ENCODE measurements at regions not wholly inside any gene's neighbourhood (a gene's known extent, or its start where the extent isn't known, plus 50 kb on each side); places are given as distances from the start of the nearest gene placed in this dataset.

DNA sequence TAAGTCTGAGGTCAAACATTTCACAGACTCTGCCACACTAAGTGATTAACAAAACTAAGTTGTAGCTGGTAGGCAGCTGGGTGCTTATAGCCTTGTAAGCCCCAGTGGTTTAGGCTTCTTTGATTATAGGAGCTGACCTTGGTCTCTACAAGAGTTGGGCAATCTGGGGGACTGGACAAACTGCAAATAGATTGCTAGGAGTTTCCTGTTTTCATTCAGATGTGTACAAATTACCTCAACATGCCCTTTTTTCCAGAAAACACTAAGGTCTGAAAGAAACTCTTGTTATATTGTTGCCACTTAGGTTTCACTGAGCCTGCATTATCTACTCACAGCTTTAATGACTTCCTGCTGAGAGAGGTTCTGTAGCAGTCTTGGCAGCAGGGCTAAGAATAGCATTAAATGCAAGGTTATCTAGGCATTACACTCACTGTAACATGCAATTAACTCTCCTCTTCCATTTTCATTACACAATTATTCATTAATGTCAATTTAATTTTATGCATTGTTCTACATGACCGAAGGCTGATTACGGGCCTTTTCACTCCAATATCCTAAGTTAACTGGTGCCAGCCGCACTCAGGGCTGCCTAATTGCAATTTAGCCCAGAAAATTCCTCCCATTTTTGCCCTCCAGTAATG, 314.0 kb downstream of the LMO4 start:
- H3K79me2 ChIP-seq (ENCODE audit: control insufficient read depth, insufficient read depth, low read length), result no peaks in the 10 kb centered on the region
- H3K9me3 ChIP-seq (replicated peaks; ENCODE audit: control insufficient read depth, insufficient read depth, low read length), result no peaks in the 10 kb centered on the region
- H3K9ac ChIP-seq (ENCODE audit: control insufficient read depth, insufficient read depth, low read length), result no peak overlapping the region
- no peak overlapping the region for H3K4me2 ChIP-seq (ENCODE audit: control insufficient read depth, insufficient read depth)
- ChIA-PET CTCF (interaction anchor here (1.7 kb wide), 1 partner anchor 350 kb away, joined by 5 read pairs; no protein-coding TSS in a partner anchor), SMC1A (ENCODE audit: uncharacterized antibody, unreplicated experiment) (no interaction called here), POLR2A (no interaction called here), RAD21 (ENCODE audit: unreplicated experiment) (no interaction called here)
- DNase-seq (ENCODE audit: low read depth, low spot score), result no peak
- H3K27ac ChIP-seq (ENCODE audit: control insufficient read depth, insufficient read depth), result no peak overlapping the region
- H3K27me3 ChIP-seq (replicated peaks in 1 of 2; ENCODE audit: control insufficient read depth in 2 of 2, insufficient read depth in 2 of 2, low read length in 1 of 2), result no peaks in the 10 kb centered on the region
- BruUV-seq (replicated peaks), result no TSS peak
- TF ChIP-seq CBFB (IDR thresholded peaks at IDR 0.05; ENCODE audit: low read depth), result no peak
- TF ChIP-seq EED (IDR thresholded peaks at IDR 0.05; ENCODE audit: low read depth), result no peak
- no peak for TF ChIP-seq HDAC6 (IDR thresholded peaks at IDR 0.05; ENCODE audit: unreplicated experiment)
- TF ChIP-seq, protein P1, sequence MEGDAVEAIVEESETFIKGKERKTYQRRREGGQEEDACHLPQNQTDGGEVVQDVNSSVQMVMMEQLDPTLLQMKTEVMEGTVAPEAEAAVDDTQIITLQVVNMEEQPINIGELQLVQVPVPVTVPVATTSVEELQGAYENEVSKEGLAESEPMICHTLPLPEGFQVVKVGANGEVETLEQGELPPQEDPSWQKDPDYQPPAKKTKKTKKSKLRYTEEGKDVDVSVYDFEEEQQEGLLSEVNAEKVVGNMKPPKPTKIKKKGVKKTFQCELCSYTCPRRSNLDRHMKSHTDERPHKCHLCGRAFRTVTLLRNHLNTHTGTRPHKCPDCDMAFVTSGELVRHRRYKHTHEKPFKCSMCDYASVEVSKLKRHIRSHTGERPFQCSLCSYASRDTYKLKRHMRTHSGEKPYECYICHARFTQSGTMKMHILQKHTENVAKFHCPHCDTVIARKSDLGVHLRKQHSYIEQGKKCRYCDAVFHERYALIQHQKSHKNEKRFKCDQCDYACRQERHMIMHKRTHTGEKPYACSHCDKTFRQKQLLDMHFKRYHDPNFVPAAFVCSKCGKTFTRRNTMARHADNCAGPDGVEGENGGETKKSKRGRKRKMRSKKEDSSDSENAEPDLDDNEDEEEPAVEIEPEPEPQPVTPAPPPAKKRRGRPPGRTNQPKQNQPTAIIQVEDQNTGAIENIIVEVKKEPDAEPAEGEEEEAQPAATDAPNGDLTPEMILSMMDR (IDR thresholded peaks at IDR 0.05 in 2 of 3, conservative IDR thresholded peaks at IDR 0.05 in 1 of 3; ENCODE audit: control insufficient read depth in 2 of 3, extremely low read depth in 1 of 3, insufficient read depth in 1 of 3, low read depth in 3 of 3, low read length in 3 of 3), result no peak
- TF ChIP-seq JUNB (IDR thresholded peaks at IDR 0.05), result no peak
- TF ChIP-seq EP300 (IDR thresholded peaks at IDR 0.05; ENCODE audit: borderline replicate concordance in 1 of 2, control insufficient read depth in 1 of 2, low read depth in 2 of 2, low read length in 2 of 2), result no peak
- TF ChIP-seq, protein P2, sequence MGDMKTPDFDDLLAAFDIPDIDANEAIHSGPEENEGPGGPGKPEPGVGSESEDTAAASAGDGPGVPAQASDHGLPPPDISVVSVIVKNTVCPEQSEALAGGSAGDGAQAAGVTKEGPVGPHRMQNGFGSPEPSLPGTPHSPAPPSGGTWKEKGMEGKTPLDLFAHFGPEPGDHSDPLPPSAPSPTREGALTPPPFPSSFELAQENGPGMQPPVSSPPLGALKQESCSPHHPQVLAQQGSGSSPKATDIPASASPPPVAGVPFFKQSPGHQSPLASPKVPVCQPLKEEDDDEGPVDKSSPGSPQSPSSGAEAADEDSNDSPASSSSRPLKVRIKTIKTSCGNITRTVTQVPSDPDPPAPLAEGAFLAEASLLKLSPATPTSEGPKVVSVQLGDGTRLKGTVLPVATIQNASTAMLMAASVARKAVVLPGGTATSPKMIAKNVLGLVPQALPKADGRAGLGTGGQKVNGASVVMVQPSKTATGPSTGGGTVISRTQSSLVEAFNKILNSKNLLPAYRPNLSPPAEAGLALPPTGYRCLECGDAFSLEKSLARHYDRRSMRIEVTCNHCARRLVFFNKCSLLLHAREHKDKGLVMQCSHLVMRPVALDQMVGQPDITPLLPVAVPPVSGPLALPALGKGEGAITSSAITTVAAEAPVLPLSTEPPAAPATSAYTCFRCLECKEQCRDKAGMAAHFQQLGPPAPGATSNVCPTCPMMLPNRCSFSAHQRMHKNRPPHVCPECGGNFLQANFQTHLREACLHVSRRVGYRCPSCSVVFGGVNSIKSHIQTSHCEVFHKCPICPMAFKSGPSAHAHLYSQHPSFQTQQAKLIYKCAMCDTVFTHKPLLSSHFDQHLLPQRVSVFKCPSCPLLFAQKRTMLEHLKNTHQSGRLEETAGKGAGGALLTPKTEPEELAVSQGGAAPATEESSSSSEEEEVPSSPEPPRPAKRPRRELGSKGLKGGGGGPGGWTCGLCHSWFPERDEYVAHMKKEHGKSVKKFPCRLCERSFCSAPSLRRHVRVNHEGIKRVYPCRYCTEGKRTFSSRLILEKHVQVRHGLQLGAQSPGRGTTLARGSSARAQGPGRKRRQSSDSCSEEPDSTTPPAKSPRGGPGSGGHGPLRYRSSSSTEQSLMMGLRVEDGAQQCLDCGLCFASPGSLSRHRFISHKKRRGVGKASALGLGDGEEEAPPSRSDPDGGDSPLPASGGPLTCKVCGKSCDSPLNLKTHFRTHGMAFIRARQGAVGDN (IDR thresholded peaks at IDR 0.05), result no peak
- H2AFZ ChIP-seq (ENCODE audit: control insufficient read depth, low read depth, low read length), result no peak overlapping the region
- no peaks in the 10 kb centered on the region for H3K36me3 ChIP-seq (ENCODE audit: control insufficient read depth in 2 of 2, insufficient read depth in 2 of 2, low read length in 1 of 2)
- H4K20me1 ChIP-seq (ENCODE audit: control insufficient read depth, insufficient read depth), result no peaks in the 10 kb centered on the region
- no peaks in the 10 kb centered on the region for H3K4me1 ChIP-seq (ENCODE audit: control insufficient read depth, insufficient read depth, low read length)
- intact Hi-C loops (cut with micrococcal nuclease; ENCODE audit: unreplicated experiment), result no loop called here
- no peak for FAIRE-seq
- in situ Hi-C loops (cut with MboI), result no loop called here
- no peak overlapping the region for H3K4me3 ChIP-seq
- no peak; the same call in 2 of the 3 replicates for ATAC-seq
- WGBS (ENCODE audit: insufficient coverage, insufficient replicate concordance, low lambda C conversion rate, missing lambda C conversion rate), result 87% methylated on average over 3 of the region's 3 CpGs

Data from GM12878 (cell line).